ENCODE measurements at regions not wholly inside any gene's neighbourhood (a gene's known extent, or its start where the extent isn't known, plus 50 kb on each side); places are given as distances from the start of the nearest gene placed in this dataset.

DNA sequence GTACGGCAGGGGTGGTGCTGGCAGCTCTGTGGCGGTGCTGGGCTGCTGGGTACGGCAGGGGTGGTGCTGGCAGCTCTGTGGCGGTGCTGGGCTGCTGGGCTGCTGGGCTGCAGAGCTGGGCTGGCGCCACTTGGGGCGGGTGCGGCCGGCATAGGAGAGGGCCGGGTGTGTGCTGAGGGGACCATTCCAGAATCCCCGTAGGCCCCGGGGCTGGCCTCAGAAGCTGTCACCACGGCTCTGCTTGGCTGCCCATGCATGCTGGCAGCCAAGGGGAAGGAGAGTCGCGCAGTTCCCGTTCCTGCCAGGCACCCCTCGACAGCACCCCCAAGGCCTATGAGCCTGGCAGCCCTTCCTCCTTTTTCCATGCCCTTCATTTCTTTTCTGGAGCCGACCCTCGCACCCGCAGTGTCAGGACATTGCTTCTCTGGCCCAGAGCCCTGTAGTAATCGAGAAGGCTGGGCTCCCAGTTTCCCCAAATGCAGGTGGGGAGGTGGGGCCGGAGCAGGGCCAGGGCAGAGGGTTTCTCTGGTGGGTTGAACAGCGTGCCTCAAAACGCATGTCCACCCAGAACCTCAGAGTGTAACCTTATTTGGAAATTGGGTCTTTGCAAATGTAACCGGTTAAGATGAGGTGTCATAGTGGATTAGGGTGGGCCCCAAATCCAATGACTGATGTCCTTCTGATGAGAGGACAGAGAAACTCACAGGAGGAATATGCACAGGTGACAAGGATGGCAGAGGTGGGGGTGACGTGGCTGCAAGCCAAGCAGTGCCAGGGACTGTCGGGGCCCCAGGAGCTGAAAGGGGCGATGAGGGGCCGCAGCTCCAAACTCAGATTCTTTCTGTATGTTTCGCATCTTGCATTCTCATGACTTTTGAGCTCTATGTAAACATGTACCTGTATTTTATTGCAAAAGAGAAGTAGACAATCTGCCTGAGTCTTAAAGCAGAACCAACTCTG is 71.0 kb upstream of the ACTRT2 start:
- ChIA-PET POLR2A (ENCODE audit: partially characterized antibody) (no interaction called here), CTCF (ENCODE audit: partially characterized antibody) (no interaction called here)
- no peak overlapping the region for H3K4me3 ChIP-seq (ENCODE audit: extremely low read depth in 1 of 4, insufficient read depth in 2 of 4, low read depth in 3 of 4, low read length in 4 of 4)
- H3K79me2 ChIP-seq (ENCODE audit: control insufficient read depth in 1 of 2, insufficient read depth in 2 of 2, low read length in 2 of 2): no peaks in the 10 kb centered on the region
- no peak overlapping the region for H2BK20ac ChIP-seq (ENCODE audit: low read length)
- no peak overlapping the region for H4K91ac ChIP-seq (replicated peaks; ENCODE audit: insufficient read length, low read length)
- no peaks in the 10 kb centered on the region for H4K20me1 ChIP-seq (replicated peaks in 1 of 2; ENCODE audit: control insufficient read depth in 1 of 2, insufficient read depth in 2 of 2, low read length in 2 of 2)
- H3K18ac ChIP-seq (ENCODE audit: extremely low read depth, low read length): no peak overlapping the region
- H3K4me1 ChIP-seq (replicated peaks in 1 of 4; ENCODE audit: control insufficient read depth in 3 of 4, insufficient read depth in 4 of 4, low read length in 3 of 4): no peaks in the 10 kb centered on the region
- TF ChIP-seq TBP (IDR thresholded peaks at IDR 0.05; ENCODE audit: low read depth, low read length): no peak
- no peak for TF ChIP-seq TCF12 (IDR thresholded peaks at IDR 0.05; ENCODE audit: low read depth, low read length)
- TF ChIP-seq, protein P1, sequence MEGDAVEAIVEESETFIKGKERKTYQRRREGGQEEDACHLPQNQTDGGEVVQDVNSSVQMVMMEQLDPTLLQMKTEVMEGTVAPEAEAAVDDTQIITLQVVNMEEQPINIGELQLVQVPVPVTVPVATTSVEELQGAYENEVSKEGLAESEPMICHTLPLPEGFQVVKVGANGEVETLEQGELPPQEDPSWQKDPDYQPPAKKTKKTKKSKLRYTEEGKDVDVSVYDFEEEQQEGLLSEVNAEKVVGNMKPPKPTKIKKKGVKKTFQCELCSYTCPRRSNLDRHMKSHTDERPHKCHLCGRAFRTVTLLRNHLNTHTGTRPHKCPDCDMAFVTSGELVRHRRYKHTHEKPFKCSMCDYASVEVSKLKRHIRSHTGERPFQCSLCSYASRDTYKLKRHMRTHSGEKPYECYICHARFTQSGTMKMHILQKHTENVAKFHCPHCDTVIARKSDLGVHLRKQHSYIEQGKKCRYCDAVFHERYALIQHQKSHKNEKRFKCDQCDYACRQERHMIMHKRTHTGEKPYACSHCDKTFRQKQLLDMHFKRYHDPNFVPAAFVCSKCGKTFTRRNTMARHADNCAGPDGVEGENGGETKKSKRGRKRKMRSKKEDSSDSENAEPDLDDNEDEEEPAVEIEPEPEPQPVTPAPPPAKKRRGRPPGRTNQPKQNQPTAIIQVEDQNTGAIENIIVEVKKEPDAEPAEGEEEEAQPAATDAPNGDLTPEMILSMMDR (IDR thresholded peaks at IDR 0.05; ENCODE audit: control extremely low read depth in 1 of 3, insufficient read depth in 1 of 3, low read depth in 1 of 3, low read length in 3 of 3): no peak
- TF ChIP-seq, protein P2, sequence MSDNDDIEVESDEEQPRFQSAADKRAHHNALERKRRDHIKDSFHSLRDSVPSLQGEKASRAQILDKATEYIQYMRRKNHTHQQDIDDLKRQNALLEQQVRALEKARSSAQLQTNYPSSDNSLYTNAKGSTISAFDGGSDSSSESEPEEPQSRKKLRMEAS (IDR thresholded peaks at IDR 0.05): no peak
- TF ChIP-seq, protein P3, sequence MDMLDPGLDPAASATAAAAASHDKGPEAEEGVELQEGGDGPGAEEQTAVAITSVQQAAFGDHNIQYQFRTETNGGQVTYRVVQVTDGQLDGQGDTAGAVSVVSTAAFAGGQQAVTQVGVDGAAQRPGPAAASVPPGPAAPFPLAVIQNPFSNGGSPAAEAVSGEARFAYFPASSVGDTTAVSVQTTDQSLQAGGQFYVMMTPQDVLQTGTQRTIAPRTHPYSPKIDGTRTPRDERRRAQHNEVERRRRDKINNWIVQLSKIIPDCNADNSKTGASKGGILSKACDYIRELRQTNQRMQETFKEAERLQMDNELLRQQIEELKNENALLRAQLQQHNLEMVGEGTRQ (IDR thresholded peaks at IDR 0.05; ENCODE audit: low read length): no peak
- no peak for TF ChIP-seq HDAC2 (IDR thresholded peaks at IDR 0.05; ENCODE audit: borderline replicate concordance in 1 of 2, low read depth in 2 of 2, low read length in 2 of 2)
- H3K23me2 ChIP-seq (ENCODE audit: low read depth, low read length): 0 out of 2 replicates have a peak, but pooled peaks cover 2% of the 10 kb centered on the region
- no peaks in the 10 kb centered on the region; a peak in 1 of 8 replicates for H3K36me3 ChIP-seq (ENCODE audit: control insufficient read depth in 2 of 4, insufficient read depth in 4 of 4, low read length in 3 of 4)
- no peak overlapping the region for H3K4me2 ChIP-seq (ENCODE audit: insufficient read depth in 1 of 2, low read depth in 2 of 2, low read length in 2 of 2)
- H2BK12ac ChIP-seq (ENCODE audit: low read depth, low read length): no peak overlapping the region
- H3K56ac ChIP-seq (replicated peaks; ENCODE audit: insufficient read length, low read depth, low read length): no peak overlapping the region
- no peak overlapping the region for H3K9ac ChIP-seq (replicated peaks in 1 of 4; ENCODE audit: extremely low read depth in 1 of 4, low read depth in 3 of 4, low read length in 3 of 4)
- FAIRE-seq (no peak), DNase-seq (ENCODE audit: low read depth in 1 of 2, low spot score in 2 of 2) (no peak)
- no peak overlapping the region for H3K4ac ChIP-seq (replicated peaks; ENCODE audit: insufficient read length, low read depth, low read length)
- no peak overlapping the region for H4K5ac ChIP-seq (ENCODE audit: insufficient read length, low read depth, low read length)
- H3K79me1 ChIP-seq (ENCODE audit: low read depth, low read length): no peaks in the 10 kb centered on the region
- no peak overlapping the region for H2BK5ac ChIP-seq (ENCODE audit: low read depth, low read length)
- H3K14ac ChIP-seq (ENCODE audit: insufficient read length): no peak overlapping the region
- no peak overlapping the region for H2BK15ac ChIP-seq (ENCODE audit: low read length)
- H2BK120ac ChIP-seq (replicated peaks; ENCODE audit: low read depth, low read length): no peak overlapping the region
- H2AFZ ChIP-seq (ENCODE audit: low read length): no peak overlapping the region
- H3K23ac ChIP-seq (ENCODE audit: insufficient read length): no peak overlapping the region
- 84% methylated on average over 16 of the region's 29 CpGs; no CpG with 5 or more reads in 1 of the 2 experiments for WGBS, 2 experiments (ENCODE audit: extremely low coverage in 1 of 2, insufficient coverage in 1 of 2, insufficient read length in 1 of 2, insufficient replicate concordance in 2 of 2, low coverage in 1 of 2, low lambda C conversion rate in 2 of 2, missing lambda C conversion rate in 1 of 2)
- H3K9me3 ChIP-seq (ENCODE audit: insufficient read depth in 2 of 2, low read depth in 1 of 2, low read length in 1 of 2): peaks cover 71 to 90% of the 10 kb centered on the region in 2 experiments
- H4K8ac ChIP-seq (ENCODE audit: extremely low read depth, insufficient read depth, low read length): no peak overlapping the region
- no peak overlapping the region for H3K27ac ChIP-seq (ENCODE audit: low read depth, low read length)
- H2AK5ac ChIP-seq (ENCODE audit: low read depth, low read length): no peak overlapping the region
- no peaks in the 10 kb centered on the region; a peak in 1 of 7 replicates for H3K27me3 ChIP-seq (replicated peaks in 1 of 4; ENCODE audit: control insufficient read depth in 3 of 4, extremely low read depth in 1 of 4, insufficient read depth in 3 of 4, low read length in 3 of 4)
